A673 (cell line): ENCODE measurements at regions not wholly inside any gene's neighbourhood (a gene's known extent, or its start where the extent isn't known, plus 50 kb on each side); places are given as distances from the start of the nearest gene placed in this dataset.

Experiments used
- CTCF ChIP-seq: fragments of 300-800, 200-600 bp; sonication (generic); conservative IDR thresholded peaks from 2 replicates; pipeline ENCODE4 v1.5.1; 2017; ENCODE audit warnings: low read depth, mild to moderate bottlenecking, antibody characterized with exemption, low read length, moderate library complexity, mixed read lengths
- EZH2 ChIP-seq: fragments of 200-600 bp; sonication (generic); IDR thresholded peaks from 2 replicates; pipeline ENCODE4 v1.6.1; 2017; ENCODE audit warnings: borderline replicate concordance, low read depth, mild to moderate bottlenecking, mixed read lengths, antibody characterized with exemption, low read length; ENCODE audit not compliant: poor library complexity, severe bottlenecking

GRCh38 chrX:27893871-27894270 lies 86.1 kb downstream of the MAGEB10 start:
- no peak for TF ChIP-seq CTCF
- TF ChIP-seq EZH2 = no peak
